ENCODE measurements at regions not wholly inside any gene's neighbourhood (a gene's known extent, or its start where the extent isn't known, plus 50 kb on each side); places are given as distances from the start of the nearest gene placed in this dataset.
"Not testable (repeated sequence)": the region's sequence is repeated elsewhere in the genome, so short reads cannot be mapped to it uniquely, and the experiment has no call there.

DNA sequence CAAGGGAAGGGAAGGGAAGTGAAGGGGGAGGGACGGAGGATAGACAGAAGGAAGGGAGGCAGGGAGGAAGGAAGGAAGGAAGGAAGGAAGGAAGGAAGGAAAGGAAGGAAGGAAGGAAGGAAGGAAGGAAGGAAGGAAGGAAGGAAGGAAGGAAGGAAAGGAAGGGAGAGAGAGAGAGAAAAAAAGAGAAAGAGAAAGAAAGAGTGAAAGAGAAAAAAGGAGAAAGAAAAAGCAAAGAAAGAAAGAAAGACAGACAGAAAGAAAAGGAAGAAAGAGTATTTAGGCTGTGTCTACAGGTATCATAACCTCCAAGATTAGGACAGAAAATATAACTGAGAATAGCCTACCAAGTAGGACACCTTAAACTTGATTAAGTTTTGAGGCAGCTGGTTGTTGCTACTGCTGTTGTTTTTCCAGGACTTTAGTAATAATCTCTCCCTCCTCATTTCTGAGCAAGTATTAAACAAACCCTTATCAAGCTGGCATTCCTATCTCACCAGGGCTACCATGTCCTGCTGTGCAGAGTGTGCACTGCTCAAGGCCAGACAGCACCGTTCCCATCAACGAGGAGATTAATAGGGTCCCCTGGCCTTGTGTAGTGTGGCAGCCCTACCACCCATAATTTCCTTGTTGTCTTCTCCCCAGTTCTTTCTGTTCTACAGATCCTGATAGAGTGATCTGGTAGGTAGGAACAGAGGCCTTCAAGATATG lies 90.5 kb upstream of the FHL2 start:
- no peak for DNase-seq

DNA sequence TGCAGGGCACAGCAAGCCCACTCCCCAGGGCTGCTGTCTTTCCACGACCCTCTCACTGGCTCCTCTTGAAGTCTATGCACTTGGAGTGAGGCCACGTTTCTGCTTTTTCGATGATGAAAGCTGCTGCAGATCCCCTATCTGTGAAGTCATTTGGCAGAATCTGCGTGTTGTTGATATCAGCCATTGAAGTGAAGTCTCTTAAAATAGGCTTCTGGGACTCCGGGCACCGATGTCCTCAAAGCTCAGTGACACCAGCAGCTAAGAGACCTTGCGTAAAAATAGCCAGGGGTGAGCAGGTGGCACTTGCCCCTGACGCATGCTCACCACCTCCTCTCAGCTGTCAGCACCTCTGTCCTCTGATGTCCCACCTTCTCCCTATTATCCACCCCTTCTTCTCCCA lies 89.4 kb upstream of the FHL2 start:
- DNase-seq, result no peak

DNA sequence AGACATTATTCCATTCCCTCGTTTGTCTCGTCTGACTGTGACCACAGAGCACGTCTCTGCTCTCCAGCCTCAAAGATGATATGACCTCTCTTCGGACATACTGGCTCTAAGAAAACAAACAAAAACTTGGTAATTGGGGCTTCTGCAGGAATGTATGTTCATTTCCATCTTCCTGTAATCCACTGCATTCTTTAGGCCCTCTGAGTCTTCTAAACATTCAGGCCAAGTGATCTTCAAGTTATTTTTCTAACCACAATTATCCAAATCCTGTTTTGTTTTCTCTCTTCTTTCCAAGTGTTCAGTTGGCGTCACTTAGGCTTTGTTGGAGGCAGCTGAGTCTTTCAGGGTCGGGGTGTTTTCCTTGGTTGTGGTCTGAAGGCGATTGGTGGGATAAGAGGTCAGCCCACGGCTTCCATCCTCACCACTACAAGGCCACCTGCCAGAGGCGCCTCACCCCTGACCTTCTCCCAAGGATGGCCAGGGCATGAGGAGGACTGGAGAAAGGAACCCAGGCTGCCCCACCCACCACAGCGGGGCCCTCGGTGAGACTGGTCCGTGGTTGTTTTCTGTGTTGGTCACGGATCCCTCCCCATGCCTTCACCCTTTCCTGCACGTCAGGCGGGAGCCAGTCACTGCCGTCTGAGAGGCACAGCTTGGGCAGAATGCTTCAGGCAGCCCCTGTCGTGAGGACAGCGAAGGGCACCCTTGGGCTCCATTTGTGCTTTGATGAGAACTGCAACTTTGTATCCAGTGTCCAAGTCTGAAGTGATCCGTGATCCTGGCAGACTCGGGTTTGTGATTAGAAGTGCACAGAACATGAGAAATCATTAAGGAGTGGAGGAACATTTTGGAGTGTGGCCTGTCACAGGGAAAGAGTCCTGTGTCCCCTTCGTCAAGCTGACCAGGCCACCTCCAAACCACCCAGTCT lies 88.6 kb upstream of the FHL2 start:
- DNase-seq, result no peak

DNA sequence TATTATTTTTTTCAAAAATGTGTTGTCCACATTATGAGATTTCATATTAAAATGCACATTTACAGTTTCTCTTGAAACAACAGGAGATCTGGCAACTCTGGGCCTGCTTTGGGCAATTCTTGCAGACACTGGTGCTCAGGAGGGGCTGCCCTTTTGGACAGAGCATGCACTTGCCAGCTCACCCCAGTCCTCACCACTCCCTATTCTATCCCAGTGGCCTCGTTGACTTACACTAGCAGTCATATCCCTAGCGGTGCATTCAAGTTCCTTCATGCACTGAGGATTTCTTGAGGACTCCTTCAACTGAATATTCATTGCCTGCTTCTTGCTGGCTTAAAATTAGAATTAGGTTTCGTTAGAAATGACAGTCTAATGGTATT lies 87.9 kb upstream of the FHL2 start:
- no peak for DNase-seq

DNA sequence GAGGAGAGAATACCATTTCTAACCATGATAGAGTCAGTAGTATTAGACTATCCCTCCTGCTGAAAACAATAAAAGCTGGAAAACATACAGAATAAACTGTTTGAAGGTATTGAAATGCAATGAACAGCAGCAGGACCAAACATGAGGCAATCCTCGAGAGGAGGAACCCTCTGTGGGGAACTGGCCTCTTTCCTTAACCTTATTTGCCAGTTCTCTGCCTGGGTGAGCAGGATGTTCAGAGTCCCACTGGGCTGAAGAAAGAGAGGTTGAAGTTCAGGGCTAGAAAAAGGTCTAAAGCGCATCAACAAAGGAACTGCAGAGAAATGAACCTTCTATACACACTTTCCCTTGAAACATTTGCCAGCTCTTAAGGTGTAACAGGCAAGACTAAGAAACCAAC lies 79.8 kb upstream of the FHL2 start:
- DNase-seq, result no peak

DNA sequence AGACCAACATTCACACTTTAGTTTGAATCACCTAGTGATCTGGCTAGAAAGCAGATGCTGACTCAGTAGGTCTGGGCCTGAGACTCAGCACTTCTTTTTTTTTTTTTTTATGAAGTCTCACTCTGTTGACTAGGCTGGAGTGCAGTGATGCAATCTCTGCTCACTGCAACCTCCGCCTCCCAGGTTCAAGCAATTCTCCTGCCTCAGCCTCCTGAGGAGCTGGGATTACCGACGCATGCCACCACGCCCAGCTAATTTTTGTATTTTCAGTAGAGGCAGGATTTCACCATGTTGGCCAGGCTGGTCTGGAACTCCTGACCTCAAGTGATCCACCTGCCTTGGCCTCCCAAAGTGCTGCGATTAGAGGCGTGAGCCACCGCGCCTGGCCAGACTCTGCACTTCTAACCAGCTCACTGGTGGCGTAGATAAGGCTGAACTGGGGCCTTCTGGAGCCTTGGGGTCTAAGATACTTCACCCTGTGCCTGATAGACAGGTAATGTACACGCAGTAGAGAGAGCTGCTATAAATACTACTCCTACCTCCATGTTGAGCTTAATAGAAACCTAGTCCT lies 78.3 kb upstream of the FHL2 start:
- DNase-seq, result not testable (repeated sequence)

DNA sequence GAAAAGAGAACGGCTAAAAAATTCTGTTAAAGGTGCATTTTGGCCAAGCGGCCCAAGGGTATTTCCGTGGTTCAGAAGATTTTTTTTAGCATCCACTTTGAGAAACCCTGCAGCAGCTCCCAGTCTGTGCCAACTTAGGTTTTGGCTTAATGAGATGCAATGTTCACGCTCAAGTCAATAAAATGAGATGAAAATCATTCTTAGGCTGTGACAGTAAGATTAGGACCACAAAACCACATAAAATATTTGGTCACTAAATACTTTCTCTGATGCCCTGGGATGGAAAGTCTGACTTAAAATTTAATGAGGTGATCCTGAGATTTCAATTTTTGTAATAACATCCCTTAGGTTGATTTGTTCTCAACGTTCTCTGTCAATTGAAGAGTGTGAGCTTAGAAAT lies 74.2 kb upstream of the FHL2 start:
- no peak for DNase-seq

DNA sequence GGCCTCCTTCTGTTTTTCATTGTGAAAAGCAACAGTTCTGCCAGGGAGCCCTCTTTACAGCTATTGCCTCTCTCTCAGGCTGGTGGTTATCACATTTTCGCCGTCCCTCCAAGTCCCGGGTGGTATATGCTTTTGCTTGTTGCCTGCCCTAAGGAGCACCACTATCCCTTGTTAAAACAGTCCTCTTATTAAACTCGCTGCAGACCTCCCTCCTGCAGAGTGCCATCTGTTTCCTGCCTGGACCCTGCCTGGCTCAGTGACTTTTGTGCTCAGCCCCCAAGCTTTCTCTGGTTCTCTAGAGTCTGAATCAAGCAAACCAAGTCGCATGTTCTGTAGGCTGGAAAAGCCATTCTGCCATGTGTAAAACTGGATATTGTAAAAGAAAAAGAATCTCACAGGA lies 72.1 kb upstream of the FHL2 start:
- DNase-seq, result no peak

DNA sequence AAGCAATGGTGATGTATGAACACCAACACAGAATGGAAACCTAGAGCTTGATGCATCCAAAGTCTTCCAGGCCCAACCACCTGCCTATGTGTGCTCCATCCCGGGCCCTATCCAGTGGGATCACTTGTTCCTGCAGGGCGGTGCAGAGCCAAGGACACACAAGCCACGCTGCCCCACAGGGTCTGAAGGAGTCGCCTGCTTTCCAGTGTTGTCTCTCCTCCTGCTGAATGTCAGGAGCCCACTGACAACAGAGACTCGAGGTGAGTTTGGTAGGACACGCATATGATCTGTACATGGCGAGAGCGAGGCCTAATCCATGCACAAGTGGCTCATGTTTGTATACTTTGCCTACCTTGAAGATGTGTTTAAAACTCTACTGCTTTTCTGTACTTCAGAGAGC lies 70.9 kb upstream of the FHL2 start:
- no peak for DNase-seq

DNA sequence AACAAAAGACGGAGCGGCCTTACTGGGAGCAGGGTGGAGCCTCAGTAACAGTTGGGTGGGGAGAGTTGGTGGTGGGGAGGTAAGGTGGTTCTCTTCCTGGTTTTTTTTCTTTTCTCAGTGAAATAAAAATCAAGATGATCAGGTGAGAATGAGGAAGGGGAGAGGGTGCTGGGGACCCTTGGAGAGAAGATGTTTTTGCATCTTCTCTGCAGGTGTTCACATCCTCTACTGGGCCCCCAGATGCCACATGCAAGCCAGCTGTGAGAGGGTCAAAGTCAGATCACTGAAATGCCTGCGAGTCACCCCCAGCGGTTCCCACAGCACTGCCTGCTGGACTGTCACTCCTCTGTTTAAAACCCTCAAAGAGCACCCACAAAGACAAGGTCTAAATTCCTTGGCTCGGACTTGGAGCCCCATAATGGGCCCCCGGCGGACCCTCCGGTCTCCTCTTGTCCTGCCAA lies 69.8 kb upstream of the FHL2 start:
- no peak for DNase-seq

DNA sequence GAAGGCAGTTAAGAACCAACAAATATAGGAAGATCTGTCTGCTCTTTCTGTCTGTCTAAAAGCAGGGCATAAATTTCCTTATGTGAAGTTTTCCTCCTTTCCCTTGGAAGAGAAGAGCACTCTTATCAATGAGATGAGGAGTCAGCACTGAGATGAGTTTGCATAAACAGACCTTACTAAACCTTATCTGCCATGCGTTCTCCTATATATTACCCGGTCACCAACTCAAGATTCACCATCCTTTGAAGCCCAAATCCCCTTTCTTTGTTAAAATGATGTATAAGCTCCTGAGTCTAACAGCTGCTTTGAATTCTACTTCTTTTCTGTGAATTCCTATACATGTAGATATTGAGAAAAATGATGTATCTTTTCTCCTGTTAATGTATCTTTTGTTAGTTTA lies 65.5 kb upstream of the FHL2 start:
- DNase-seq, result no peak

DNA sequence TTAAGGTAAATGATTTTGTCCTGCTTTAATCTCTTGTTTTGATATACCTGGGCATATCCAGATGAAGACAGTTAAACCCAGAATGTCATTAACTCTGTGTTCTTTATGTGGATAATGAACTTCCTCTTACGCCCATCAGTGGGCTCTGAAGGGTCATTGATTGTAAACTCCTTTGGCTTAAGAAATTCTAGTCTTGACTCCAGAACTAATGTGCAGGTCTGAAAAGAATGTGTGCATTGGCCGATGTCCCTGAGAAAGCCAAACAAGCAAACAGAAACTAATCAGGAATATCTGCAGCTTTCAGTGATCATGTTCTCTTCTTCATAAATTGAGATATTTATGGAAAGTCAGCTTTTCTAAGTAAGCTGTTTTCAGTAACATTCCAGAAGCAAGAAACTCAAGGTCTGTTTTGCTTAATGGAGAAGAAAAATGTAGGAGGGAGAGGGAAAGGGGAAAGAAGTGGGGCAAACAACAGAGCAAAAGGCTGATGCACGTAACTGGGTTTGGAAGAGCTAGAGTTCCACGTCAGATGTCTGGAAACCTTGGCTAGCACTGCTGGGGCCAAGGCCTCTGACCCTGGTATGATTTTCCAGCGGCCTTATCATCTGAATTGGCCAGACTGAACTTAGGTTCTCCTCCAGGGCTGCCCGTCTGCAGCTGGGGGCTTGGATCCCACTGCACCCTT lies 61.3 kb upstream of the FHL2 start:
- no peak for DNase-seq

DNA sequence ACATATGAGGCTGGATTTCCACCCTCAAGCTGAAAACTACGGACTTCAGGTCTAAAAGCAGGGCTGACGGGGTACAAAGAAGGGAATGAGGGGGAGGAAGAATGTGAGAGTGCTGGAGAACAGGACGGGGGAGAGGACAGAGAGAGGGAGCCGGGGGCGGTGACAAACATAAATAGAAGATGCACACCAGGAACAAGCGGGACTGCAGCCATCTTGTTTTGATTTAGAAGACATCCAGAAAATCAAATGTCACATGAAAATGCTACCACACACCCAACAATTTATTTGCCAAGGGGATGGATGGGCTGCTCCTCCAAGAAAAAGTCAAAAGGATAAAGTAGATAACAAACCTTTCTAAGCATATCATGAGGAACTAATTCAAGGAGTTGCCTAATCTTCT lies 59.2 kb upstream of the FHL2 start:
- DNase-seq, result no peak

DNA sequence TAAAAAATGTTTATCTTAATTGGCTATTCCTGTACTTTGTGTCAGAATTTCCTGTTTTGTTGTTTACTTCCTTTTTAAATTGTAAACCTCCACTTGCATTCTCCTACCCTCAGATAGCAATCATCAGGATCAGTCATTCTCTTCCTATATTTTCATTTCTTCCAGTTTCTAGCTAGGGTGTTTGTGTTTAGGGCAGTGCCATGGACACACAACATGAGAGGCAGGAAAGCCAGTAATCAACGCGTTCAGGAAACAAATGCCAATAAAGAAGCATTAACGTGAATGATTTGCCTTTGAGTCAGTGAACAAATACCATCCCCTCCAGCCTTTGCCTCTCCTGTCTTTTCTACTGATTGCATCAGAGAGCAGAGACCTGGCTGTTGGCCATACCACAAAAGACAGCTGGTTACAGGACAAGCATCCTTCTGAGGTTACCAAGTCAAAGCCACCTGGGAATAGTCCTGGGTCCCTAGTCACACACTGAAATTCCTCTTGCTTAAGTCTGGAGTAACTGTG lies 56.7 kb upstream of the FHL2 start:
- no peak for DNase-seq

DNA sequence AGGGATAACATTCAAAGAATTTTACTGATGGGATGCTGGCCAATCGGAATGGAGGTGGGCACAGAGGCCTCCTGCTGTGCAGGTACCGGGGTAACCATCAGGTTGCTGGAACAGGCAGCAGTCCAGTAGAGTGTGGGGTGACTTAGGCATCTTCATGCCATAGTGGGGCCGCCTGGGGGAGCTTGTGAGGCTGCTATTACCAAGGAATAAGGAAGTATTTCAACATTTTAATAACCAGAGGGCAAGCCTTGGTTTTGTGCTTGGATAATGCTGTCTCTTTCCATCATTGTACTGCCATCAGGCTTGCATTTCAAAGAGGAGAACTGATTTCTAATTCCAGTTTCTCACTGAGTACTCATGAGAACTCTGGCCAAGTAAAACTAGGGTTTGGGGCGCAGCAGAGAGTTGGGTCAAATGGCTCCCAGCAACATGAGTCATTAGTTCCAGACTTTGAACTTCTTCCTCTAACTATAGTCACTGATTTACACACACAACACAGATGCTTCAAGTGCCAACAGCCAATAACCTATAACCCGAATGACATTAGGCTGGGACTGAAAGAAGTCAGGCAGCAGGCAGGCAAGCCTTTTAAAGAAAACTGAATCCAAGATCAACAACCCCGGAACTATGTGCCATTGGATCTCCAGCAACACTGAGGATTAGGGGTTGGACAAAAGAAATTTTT lies 56.1 kb upstream of the FHL2 start:
- no peak for DNase-seq

DNA sequence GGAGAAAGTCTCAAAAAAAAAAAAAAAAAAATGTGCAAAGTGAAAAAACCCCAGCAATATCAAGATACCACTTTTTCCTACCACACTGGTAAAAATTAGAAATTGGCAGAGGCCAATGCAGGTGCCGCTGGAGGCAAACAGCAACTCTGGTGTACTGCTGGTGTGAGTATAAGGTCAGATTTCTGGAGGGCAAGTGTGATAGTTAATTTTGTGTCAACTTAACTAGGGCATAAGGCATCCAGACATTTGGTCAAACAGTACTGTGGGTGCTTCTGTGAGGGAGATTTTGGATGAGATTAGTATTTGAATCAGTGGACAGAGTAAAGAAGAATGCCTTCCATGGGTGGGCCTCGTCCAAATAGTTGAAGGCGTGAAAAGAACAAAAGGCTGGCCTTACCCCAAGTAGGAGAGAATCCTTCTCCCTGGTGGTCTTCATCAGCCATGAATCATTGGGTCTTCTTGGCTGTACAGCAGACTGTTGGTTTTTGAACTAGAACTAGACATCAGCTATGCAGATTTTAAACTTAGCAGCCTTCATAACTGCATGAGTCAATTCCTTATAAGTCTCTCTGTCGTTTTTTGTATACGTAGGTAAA lies 52.8 kb upstream of the FHL2 start:
- DNase-seq, result no peak

DNA sequence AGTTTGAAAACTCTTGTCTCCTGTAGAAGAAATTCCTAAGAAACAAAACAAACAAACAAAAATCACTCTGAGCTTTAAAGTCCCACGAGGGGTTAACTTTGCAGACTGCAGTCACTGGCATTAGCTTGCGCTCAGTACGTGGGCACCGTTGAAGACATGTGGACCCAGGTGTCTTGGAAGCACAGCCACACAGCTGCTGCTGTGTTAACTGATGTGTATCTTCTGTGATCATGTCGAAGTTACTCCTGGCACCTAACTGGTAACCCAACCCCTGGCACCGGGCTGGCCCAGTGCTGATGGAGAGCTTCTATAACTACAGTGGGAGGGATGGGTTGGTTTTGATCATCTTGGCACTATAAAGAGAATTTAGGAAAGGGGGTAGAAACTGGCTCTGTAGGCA lies 51.6 kb upstream of the FHL2 start:
- no peak for DNase-seq

DNA sequence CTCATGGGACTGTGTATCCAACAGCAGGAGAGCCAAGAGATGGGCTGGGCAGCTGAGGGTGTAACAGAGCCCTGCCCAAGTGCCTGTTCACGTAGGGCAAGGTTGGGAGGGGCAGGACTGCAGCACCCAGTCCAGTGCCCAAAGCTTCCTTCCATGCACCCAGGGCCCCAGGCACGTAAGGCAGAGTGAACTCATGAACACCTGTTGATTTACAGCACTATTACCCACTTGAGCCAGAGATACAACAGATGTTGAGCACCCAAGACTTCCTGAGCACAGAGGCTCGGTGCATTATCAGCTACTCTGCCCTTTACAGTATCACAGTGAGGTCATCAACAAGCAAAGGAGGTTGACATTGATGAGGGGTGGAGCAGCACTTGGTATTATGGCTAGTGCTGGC lies 50.2 kb upstream of the FHL2 start:
- no peak for DNase-seq
